ENCODE measurements at regions not wholly inside any gene's neighbourhood (a gene's known extent, or its start where the extent isn't known, plus 50 kb on each side); places are given as distances from the start of the nearest gene placed in this dataset.

- TF ChIP-seq CTCF (IDR thresholded peaks at IDR 0.05) = no peak
- no peak overlapping the region for H3K4me3 ChIP-seq (ENCODE audit: low read depth, low read length)
- H3K79me2 ChIP-seq = no peaks in the 10 kb centered on the region
- H3K27me3 ChIP-seq (ENCODE audit: control insufficient read depth, insufficient read depth, low read length) = no peaks in the 10 kb centered on the region
- no peak overlapping the region for H3K9ac ChIP-seq
- no peaks in the 10 kb centered on the region for H3K9me3 ChIP-seq (ENCODE audit: control insufficient read depth, low read length)
- H2AFZ ChIP-seq = no peak overlapping the region
- no peaks in the 10 kb centered on the region for H3K4me1 ChIP-seq
- H3K4me2 ChIP-seq (ENCODE audit: low read length) = no peak overlapping the region
- no peaks in the 10 kb centered on the region for H3K36me3 ChIP-seq (ENCODE audit: control insufficient read depth, insufficient read depth, low read length)
- no peak overlapping the region for H3K27ac ChIP-seq
Observed at GRCh38 chr1:115556236-115556635, 85.5 kb upstream of the VANGL1 start.

GRCh38 chr1:115555446-115555845, 86.3 kb upstream of the VANGL1 start:
- H2AFZ ChIP-seq = no peak overlapping the region
- TF ChIP-seq CTCF (IDR thresholded peaks at IDR 0.05) = no peak
- H3K27ac ChIP-seq = no peak overlapping the region
- H3K4me3 ChIP-seq (ENCODE audit: low read depth, low read length) = no peak overlapping the region
- no peaks in the 10 kb centered on the region for H3K79me2 ChIP-seq
- no peak overlapping the region for H3K4me2 ChIP-seq (ENCODE audit: low read length)
- H3K4me1 ChIP-seq = no peaks in the 10 kb centered on the region
- no peaks in the 10 kb centered on the region for H3K36me3 ChIP-seq (ENCODE audit: control insufficient read depth, insufficient read depth, low read length)
- no peaks in the 10 kb centered on the region for H3K27me3 ChIP-seq (ENCODE audit: control insufficient read depth, insufficient read depth, low read length)
- no peak overlapping the region for H3K9ac ChIP-seq
- no peaks in the 10 kb centered on the region for H3K9me3 ChIP-seq (ENCODE audit: control insufficient read depth, low read length)

- H3K4me3 ChIP-seq (ENCODE audit: low read depth, low read length) = no peak overlapping the region
- TF ChIP-seq CTCF (IDR thresholded peaks at IDR 0.05) = no peak
- H3K4me2 ChIP-seq (ENCODE audit: low read length) = no peak overlapping the region
- H3K36me3 ChIP-seq (ENCODE audit: control insufficient read depth, insufficient read depth, low read length) = no peaks in the 10 kb centered on the region
- no peaks in the 10 kb centered on the region for H3K4me1 ChIP-seq
- no peaks in the 10 kb centered on the region for H3K79me2 ChIP-seq
- H3K27ac ChIP-seq = no peak overlapping the region
- no peaks in the 10 kb centered on the region for H3K27me3 ChIP-seq (ENCODE audit: control insufficient read depth, insufficient read depth, low read length)
- no peaks in the 10 kb centered on the region for H3K9me3 ChIP-seq (ENCODE audit: control insufficient read depth, low read length)
- H2AFZ ChIP-seq = no peak overlapping the region
- no peak overlapping the region for H3K9ac ChIP-seq
Observed at GRCh38 chr1:115547696-115548095, 94.1 kb upstream of the VANGL1 start.

GRCh38 chr1:115546846-115547245, 94.9 kb upstream of the VANGL1 start:
- Histone ChIP-seq H3K36me3 (ENCODE audit: control insufficient read depth, insufficient read depth, low read length) (no peaks in the 10 kb centered on the region), H3K79me2 (no peaks in the 10 kb centered on the region), H3K4me1 (no peaks in the 10 kb centered on the region), H3K4me3 (ENCODE audit: low read depth, low read length) (no peak overlapping the region), H3K27me3 (ENCODE audit: control insufficient read depth, insufficient read depth, low read length) (no peaks in the 10 kb centered on the region), H3K9ac (no peak overlapping the region), H3K4me2 (ENCODE audit: low read length) (no peak overlapping the region), H3K27ac (no peak overlapping the region), H2AFZ (no peak overlapping the region), H3K9me3 (ENCODE audit: control insufficient read depth, low read length) (no peaks in the 10 kb centered on the region)
- no peak for TF ChIP-seq CTCF (IDR thresholded peaks at IDR 0.05)

GRCh38 chr1:115545791-115546733, 95.7 kb upstream of the VANGL1 start:
- no peaks in the 10 kb centered on the region for H3K9me3 ChIP-seq (ENCODE audit: control insufficient read depth, low read length)
- H3K4me2 ChIP-seq (ENCODE audit: low read length) = no peak overlapping the region
- no peaks in the 10 kb centered on the region for H3K36me3 ChIP-seq (ENCODE audit: control insufficient read depth, insufficient read depth, low read length)
- TF ChIP-seq CTCF (IDR thresholded peaks at IDR 0.05) = no peak
- no peak overlapping the region for H3K27ac ChIP-seq
- peak overlapping the region; percentile 59 for H2AFZ ChIP-seq
- H3K9ac ChIP-seq = no peak overlapping the region
- no peak overlapping the region for H3K4me3 ChIP-seq (ENCODE audit: low read depth, low read length)
- H3K27me3 ChIP-seq (ENCODE audit: control insufficient read depth, insufficient read depth, low read length) = no peaks in the 10 kb centered on the region
- H3K79me2 ChIP-seq = no peaks in the 10 kb centered on the region
- no peaks in the 10 kb centered on the region for H3K4me1 ChIP-seq

All from parathyroid adenoma (tissue), 2 donors.